ENCODE measurements at regions not wholly inside any gene's neighbourhood (a gene's known extent, or its start where the extent isn't known, plus 50 kb on each side); places are given as distances from the start of the nearest gene placed in this dataset.
"Not testable (repeated sequence)": the region's sequence is repeated elsewhere in the genome, so short reads cannot be mapped to it uniquely, and the experiment has no call there.

DNA sequence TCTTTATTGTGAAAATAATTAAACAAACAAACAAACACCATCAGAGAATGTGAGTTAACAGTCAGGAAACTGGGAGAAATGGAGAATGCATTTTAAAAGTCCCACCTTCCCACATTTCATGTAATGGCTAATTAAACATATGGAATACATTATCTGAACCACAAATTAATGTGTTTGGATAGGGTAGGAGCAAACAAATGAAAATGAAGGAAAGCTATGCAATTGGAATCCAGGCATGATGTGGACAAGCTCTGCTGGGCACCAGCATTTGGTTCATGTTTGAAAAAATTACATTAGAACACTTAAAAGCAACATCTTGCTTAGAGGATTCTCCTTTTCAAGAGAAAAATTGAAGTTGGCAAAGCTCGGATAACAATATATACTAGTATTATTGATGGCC, 628.1 kb downstream of the LMO4 start:
- no peak for DNase-seq (ENCODE audit: low spot score)

DNA sequence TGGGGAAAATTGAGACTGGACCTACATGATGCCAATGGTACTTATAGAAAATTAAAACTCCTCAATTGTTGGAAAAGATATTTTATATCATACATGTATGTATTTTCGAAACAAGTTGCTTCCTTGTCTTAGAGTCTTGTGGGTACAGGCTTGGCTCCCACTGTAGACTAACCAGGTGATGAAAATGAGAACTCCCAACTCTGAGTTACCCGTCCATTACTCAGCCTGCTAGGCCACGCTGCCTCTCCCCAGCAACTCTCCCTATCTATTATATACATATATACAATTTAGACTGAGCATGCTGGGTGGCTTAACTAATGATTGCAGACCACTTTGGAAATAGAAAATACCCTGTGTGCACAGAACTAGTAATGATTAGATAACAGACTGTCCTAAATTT, 628.7 kb downstream of the LMO4 start:
- DNase-seq (ENCODE audit: low spot score), result no peak

DNA sequence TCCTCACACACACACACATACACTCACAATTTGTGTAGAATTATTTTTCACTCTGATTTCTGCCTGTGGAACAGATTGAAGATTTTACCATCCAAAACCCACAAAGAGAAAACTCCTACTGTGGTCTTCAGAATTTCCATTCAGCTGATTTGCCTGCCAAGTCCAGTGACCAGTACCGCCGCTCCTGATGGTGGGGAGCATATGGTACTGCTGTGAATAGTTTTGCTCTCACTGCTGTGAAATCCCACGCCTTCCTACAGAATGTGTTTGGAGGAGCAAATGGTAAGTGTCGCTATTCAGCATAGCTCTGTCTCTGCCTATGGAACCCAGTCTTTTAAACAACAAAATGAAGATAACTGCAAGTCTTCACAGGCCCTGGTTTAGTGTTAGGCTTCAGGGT, 629.5 kb downstream of the LMO4 start:
- peak; percentile 86 for DNase-seq (ENCODE audit: low spot score)

DNA sequence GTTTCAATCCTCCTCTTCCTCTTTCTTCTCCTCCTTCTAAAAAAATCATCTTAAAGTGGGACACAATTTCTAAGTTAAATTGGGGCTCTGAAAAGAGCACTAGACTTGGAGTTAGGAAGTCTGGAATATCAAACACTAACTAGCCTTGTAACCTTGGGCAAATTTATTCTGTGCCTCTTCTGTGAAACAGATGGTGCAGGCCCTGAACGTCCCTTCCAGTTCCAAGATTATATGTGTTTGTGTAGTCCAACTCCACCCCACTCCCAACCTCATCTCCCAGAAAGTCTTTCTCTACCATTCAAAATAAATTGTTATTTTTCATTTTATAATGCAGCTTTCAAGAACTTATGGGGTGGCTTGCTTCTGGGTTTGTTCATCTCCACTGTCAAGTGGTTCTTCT, 630.0 kb downstream of the LMO4 start:
- DNase-seq (ENCODE audit: low spot score), result peak; percentile 55

DNA sequence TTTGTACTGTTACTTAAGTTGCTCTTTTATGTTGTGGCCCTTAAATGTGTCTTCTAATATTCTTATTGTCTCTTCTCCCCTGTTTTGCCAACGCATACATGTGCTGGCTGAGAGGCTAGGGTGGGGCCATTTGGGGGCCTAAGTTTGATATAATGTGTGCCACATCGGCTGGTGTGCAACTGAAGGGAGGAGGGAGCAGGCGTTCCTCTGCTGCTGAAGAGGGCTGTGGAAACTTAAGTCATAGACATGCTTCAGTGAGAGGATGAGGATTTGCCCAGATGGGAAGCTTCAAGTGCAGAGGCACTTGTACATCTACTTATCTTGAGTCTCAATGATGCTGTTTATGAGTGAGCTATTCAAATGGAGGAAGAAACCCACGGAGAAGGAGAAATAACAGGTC, 630.6 kb downstream of the LMO4 start:
- DNase-seq (ENCODE audit: low spot score), result no peak

- DNase-seq (ENCODE audit: low spot score), result no peak
Measured at GRCh38 chr1:87961992-87962391, 633.3 kb downstream of the LMO4 start.

- no peak for DNase-seq (ENCODE audit: low spot score)
Measured at GRCh38 chr1:87963556-87963955, 634.9 kb downstream of the LMO4 start.

DNA sequence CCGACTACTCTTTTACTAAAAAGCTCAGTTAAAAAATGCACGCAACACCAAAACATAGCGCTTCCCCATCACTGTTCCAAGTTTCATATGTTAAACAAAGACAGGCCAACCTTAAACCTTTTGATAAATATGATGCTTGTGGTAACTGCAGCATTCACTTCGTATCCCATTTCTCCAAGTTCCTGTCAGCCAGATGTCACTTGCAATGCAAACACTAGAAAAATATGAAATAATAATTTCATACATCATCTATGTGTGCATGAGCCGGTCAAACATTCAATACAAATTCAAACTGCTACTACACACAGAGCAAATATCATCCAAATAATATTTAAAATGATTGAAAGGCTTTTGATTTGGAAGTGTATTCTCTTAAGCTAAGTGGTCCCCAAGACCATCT, 636.5 kb downstream of the LMO4 start:
- DNase-seq (ENCODE audit: low spot score), result no peak

GRCh38 chr1:87968197-87968955, 639.7 kb downstream of the LMO4 start:
- DNase-seq (ENCODE audit: low spot score), result no peak

- no peak for DNase-seq (ENCODE audit: low spot score)
Measured at GRCh38 chr1:87969040-87969439, 640.4 kb downstream of the LMO4 start.

GRCh38 chr1:87972811-87973210, 644.1 kb downstream of the LMO4 start:
- no peak for DNase-seq (ENCODE audit: low spot score)

- DNase-seq (ENCODE audit: low spot score), result no peak
Measured at GRCh38 chr1:87973896-87974295, 645.2 kb downstream of the LMO4 start.

DNA sequence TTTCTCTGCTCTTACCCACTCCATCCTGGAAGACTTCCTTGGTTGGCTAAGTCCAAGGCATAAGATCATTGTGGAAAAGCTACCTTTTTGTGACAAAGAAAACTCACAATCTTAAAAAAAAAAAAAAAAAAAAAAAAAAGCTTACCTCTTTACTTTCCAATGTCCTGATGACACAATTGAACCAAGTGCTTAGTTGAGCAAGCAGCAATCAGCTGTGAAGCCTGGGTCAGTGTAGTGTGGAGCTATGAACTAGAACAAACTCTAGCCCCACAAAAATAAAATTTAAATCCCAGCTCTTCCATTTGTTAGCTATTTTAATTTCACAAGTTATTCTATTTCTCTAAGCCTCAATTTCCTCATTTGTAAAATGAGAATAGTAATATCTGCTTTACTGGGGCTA, 647.6 kb downstream of the LMO4 start:
- no peak for DNase-seq (ENCODE audit: low spot score)

GRCh38 chr1:87977145-87977544, 648.5 kb downstream of the LMO4 start:
- DNase-seq (ENCODE audit: low spot score), result no peak

DNA sequence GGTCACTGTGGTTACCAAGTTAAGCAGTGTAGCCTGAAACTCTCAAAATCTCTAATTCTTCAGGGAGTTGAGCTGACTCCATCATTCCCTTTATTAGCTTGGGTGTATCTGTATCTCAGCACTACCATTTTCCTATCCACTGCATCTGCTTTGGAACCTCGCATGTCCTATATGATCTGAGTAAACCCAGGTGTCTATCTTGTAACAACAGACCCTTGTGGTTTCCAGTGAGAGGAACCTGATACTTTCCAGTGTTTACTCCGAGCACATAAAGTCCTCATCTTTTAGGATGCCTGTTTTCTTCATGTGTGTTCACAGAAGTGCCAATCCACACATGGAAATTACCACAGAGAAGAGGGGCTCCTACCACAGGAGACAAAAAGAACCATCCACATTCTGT, 650.4 kb downstream of the LMO4 start:
- DNase-seq (ENCODE audit: low spot score), result no peak

- DNase-seq (ENCODE audit: low spot score), result no peak
Measured at GRCh38 chr1:87980494-87980893, 651.8 kb downstream of the LMO4 start.

- DNase-seq (ENCODE audit: low spot score), result no peak
Measured at GRCh38 chr1:87981386-87981785, 652.7 kb downstream of the LMO4 start.

- no peak for DNase-seq (ENCODE audit: low spot score)
Measured at GRCh38 chr1:87981810-87982209, 653.1 kb downstream of the LMO4 start.

DNA sequence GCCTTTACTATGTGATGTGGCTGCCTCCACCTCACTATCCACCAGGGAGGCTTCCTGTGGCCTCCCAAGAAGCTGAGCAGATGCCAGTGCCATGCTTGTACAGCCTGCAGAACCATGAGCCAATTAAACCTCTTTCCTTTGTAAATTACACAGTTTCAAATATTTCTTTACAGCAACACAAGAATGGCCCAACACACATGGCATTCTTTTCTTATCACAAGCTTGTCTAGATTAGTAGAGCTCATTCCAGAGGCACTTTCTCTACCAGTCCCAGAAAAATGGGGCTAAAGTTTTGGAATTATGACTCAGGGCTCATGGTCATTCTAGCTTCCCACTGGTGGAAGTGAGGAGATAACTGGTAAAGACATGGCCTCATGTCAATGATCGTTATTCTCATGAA, 655.2 kb downstream of the LMO4 start:
- DNase-seq (ENCODE audit: low spot score), result no peak

GRCh38 chr1:87985071-87985470, 656.4 kb downstream of the LMO4 start:
- DNase-seq (ENCODE audit: low spot score), result no peak

GRCh38 chr1:87986130-87986866, 657.6 kb downstream of the LMO4 start:
- DNase-seq (ENCODE audit: low spot score), result no peak

DNA sequence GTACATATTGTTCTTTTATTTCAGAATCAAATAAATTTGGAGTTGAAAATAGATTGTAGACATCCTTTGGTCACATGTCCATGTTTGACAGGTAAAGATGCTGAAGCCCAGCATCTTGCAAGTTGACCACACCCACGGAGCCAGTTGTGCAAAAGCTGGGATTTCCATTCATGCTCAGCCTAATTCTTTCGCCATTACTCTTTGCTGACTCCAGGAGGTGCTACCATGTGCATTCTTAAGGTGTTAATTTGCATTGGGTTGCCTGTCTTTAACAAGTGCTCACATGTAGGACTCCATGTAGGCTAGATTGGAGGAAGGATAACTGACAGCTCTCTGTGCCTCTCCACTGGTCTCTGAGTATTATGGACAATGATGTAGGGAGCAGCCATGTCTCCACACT, 660.7 kb downstream of the LMO4 start:
- no peak for DNase-seq (ENCODE audit: low spot score)

DNA sequence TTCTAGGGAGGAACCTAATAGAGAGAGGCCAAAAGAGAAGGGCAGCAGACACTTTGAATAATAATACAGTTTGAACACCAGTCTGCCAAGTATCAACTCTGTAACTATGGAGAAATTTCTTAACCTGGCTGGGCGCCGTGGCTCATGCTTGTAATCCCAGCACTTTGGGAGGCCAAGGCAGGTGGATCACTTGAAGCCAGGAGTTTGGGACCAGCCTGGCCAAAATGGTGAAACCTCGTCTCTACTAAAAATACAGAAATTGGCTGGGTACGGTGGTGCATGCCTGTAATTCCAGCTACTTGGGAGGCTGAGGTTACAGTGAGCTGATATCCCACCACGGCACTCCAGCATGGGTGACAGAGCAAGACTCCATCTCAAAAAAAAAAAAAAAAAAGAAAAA, 663.9 kb downstream of the LMO4 start:
- DNase-seq (ENCODE audit: low spot score), result not testable (repeated sequence)

DNA sequence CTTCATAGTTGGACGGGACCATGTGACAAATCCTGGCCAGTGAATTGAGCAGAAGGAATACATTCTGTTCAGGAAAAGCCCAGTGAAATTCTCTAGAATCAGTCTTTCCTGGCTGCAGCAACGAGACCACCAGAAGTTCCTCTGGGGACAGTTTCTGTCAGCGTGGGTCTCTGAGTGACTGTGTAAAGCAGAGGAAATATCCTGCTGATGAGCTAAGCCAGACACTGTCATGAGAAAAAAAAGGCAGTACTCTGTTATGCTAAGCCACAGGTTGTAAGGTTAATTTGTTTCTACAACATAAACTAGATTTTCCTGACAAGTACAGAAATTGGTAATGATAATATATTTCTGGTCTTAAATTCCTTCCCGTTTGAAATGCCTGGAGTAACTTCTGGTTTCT, 664.4 kb downstream of the LMO4 start:
- DNase-seq (ENCODE audit: low spot score), result no peak
